GM23248 (cell line): ENCODE measurements at regions not wholly inside any gene's neighbourhood (a gene's known extent, or its start where the extent isn't known, plus 50 kb on each side); places are given as distances from the start of the nearest gene placed in this dataset.

Source experiments
- DNase-seq: peaks from one replicate; pipeline ENCODE4 v3.0.0-alpha.2; 2015
- H2AFZ ChIP-seq: fragments of 200-600 bp; sonication (generic); 2 replicates; pipeline ENCODE4 v1.6.1; 2016; ENCODE audit warnings: antibody characterized with exemption
- H3F3A ChIP-seq: fragments of 200-600 bp; sonication (generic); 2 replicates; pipeline ENCODE4 v1.6.1; 2016; ENCODE audit warnings: mild to moderate bottlenecking, antibody characterized with exemption, mixed run types; ENCODE audit not compliant: insufficient read depth
- H3K27ac ChIP-seq: fragments of 200-600 bp; sonication (generic); 2 replicates; pipeline ENCODE4 v1.5.1; 2016; ENCODE audit warnings: mild to moderate bottlenecking
- H3K27me3 ChIP-seq: fragments of 200-600 bp; sonication (generic); replicated peaks from 2 replicates; pipeline ENCODE4 v1.6.1; 2016; ENCODE audit warnings: mild to moderate bottlenecking; ENCODE audit not compliant: insufficient read depth
- H3K36me3 ChIP-seq: fragments of 200-600 bp; sonication (generic); 2 replicates; pipeline ENCODE4 v1.6.1; 2016; ENCODE audit warnings: low read depth, mild to moderate bottlenecking
- H3K4me1 ChIP-seq: fragments of 200-600 bp; sonication (generic); 2 replicates; pipeline ENCODE4 v1.6.1; 2016; ENCODE audit warnings: mild to moderate bottlenecking; ENCODE audit not compliant: insufficient read depth
- H3K4me2 ChIP-seq: fragments of 200-600 bp; sonication (generic); one replicate; pipeline ENCODE4 v1.6.1; 2016; ENCODE audit warnings: mild to moderate bottlenecking; ENCODE audit not compliant: unreplicated experiment
- H3K4me3 ChIP-seq: fragments of 200-600 bp; sonication (generic); 2 replicates; pipeline ENCODE4 v1.5.1; 2016; ENCODE audit warnings: mild to moderate bottlenecking
- H3K79me2 ChIP-seq: fragments of 200-600 bp; sonication (generic); 2 replicates; pipeline ENCODE4 v1.6.1; 2016; ENCODE audit warnings: mild to moderate bottlenecking; ENCODE audit not compliant: insufficient read depth
- H3K9ac ChIP-seq: fragments of 200-600 bp; sonication (generic); 2 replicates; pipeline ENCODE4 v1.6.1; 2016; ENCODE audit warnings: mild to moderate bottlenecking
- H3K9me2 ChIP-seq: fragments of 200-600 bp; sonication (generic); 2 replicates; pipeline ENCODE4 v1.6.1; 2016; ENCODE audit warnings: mixed run types, mild to moderate bottlenecking, moderate library complexity; ENCODE audit not compliant: insufficient read depth
- H3K9me3 ChIP-seq: fragments of 200-600 bp; sonication (generic); one replicate; pipeline ENCODE4 v1.6.1; 2017; ENCODE audit warnings: low read depth
- H4K20me1 ChIP-seq: fragments of 200-600 bp; sonication (generic); 2 replicates; pipeline ENCODE4 v1.6.0; 2016; ENCODE audit not compliant: insufficient read depth
- EZH2 ChIP-seq: fragments of 200-600 bp; sonication (generic); IDR thresholded peaks from 2 replicates; pipeline ENCODE4 v1.6.1; 2018; ENCODE audit warnings: antibody characterized with exemption, mild to moderate bottlenecking; ENCODE audit not compliant: insufficient read depth, poor library complexity, severe bottlenecking
- EZH2phosphoT487 ChIP-seq: fragments of 200-600 bp; sonication (generic); IDR thresholded peaks from 2 replicates; pipeline ENCODE4 v1.6.1; 2018; ENCODE audit warnings: antibody characterized with exemption, moderate library complexity, mild to moderate bottlenecking, low read depth; ENCODE audit not compliant: insufficient read depth
- WGBS, 2 experiments: methylation state at CpG; one replicate each; pipeline ENCODE4 v1.1.6; 2015 to 2017; ENCODE audit warnings: low lambda C conversion rate in 2 of 2, low coverage in 1 of 2; ENCODE audit errors: missing lambda C conversion rate in 2 of 2; 5-methylcytosine and 5-hydroxymethylcytosine counted together
- in situ Hi-C: fragments of 300-500 bp; cut with MboI; formaldehyde crosslinking; loops from 2 replicates; pipeline ENCODE4 v1.15.0; 2020

DNA sequence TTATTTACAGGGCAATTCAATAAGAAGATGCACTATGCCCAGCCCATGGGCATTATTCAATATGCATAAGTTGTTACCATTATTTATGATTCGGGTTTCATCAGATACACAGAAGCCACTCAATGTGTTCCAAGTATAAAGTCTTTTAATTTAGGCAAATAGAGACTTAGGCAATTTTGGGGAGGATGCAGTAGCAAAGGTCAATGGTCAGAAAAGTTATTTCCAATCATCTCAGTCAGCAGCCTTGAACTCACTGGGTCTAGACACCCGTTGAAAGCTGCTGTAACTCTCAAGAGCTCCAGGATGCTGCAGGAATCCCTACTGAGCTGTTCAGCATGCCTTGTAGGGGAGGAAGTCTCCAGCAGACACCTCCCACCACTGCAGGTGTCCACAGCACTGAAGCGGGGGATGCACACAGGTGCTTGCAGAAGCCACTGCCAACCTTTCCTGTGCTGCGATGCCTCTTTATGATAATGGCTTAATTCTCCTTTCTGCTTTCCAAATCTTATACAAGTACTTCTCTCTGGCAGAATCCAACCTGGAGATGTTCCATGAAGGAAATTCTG lies 155.0 kb upstream of the SUCLG2 start:
- H3K27ac ChIP-seq = no peak overlapping the region
- no peaks in the 10 kb centered on the region for H3K9me3 ChIP-seq
- no peak overlapping the region for H3K9ac ChIP-seq
- no peaks in the 10 kb centered on the region for H3K9me2 ChIP-seq
- no peak overlapping the region for H3K4me3 ChIP-seq
- no peaks in the 10 kb centered on the region for H3K27me3 ChIP-seq
- TF ChIP-seq EZH2 (no peak), EZH2phosphoT487 (no peak)
- H4K20me1 ChIP-seq = no peaks in the 10 kb centered on the region
- no peaks in the 10 kb centered on the region for H3F3A ChIP-seq
- no peaks in the 10 kb centered on the region for H3K4me1 ChIP-seq
- no peak overlapping the region for H2AFZ ChIP-seq
- WGBS, 2 experiments = 49 to 53% methylated on average over 4 of the region's 4 CpGs
- H3K79me2 ChIP-seq = no peaks in the 10 kb centered on the region
- no peak overlapping the region for H3K4me2 ChIP-seq
- DNase-seq = no peak
- in situ Hi-C loops = no loop called here
- H3K36me3 ChIP-seq = no peaks in the 10 kb centered on the region

DNA sequence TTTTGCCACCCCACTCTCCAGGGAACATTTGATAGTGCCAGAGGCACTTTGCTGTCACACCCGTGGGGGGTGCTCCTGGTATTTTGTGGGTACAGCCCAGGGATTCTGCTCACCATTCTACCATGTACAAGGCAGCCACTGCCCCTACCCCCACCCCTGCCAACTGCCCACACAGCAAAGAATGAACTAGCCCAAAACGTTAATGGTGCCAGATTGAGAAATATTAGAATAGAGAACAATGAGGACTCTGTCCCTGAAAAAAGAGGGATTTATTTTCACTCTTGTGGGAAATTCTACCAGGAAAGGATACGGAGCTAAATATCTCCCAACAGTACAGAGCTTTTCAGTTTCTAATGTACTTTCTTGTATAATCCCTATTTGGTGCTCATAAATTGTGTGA lies 154.5 kb upstream of the SUCLG2 start:
- H4K20me1 ChIP-seq = no peaks in the 10 kb centered on the region
- no peak overlapping the region for H3K27ac ChIP-seq
- no peak for DNase-seq
- no peak overlapping the region for H3K4me3 ChIP-seq
- no peaks in the 10 kb centered on the region for H3F3A ChIP-seq
- no peaks in the 10 kb centered on the region for H3K36me3 ChIP-seq
- H3K9ac ChIP-seq = no peak overlapping the region
- no peaks in the 10 kb centered on the region for H3K9me2 ChIP-seq
- no peak overlapping the region for H2AFZ ChIP-seq
- H3K79me2 ChIP-seq = no peaks in the 10 kb centered on the region
- H3K27me3 ChIP-seq = no peaks in the 10 kb centered on the region
- H3K4me2 ChIP-seq = no peak overlapping the region
- H3K4me1 ChIP-seq = no peaks in the 10 kb centered on the region
- in situ Hi-C loops = no loop called here
- WGBS, 2 experiments = 21 to 30% methylated on average over 3 of the region's 3 CpGs
- no peaks in the 10 kb centered on the region for H3K9me3 ChIP-seq
- TF ChIP-seq EZH2phosphoT487 = no peak
- TF ChIP-seq EZH2 = no peak

DNA sequence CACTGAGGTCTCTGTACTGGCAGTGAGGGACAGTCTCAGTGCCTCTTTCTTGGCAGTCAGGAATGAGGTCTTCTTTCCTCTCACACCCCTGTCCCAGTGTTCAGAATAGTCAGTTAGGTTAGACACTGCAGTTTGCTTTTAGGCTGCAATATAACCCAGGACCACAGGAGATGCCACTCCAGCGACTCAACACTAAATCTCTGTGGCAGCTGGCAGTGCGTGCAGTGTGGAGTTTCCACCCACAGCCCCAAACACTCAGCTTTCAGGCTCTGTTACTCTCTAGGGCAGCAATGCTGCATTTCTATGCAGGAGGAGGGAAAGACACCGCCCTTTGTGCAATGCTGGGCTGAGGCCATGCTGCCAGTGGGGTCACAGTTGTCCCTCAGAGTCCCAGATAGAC lies 150.2 kb upstream of the SUCLG2 start:
- Histone ChIP-seq H3K4me1 (no peaks in the 10 kb centered on the region), H3K9ac (no peak overlapping the region), H3K9me3 (no peaks in the 10 kb centered on the region), H3K27me3 (no peaks in the 10 kb centered on the region), H2AFZ (no peak overlapping the region), H3F3A (no peaks in the 10 kb centered on the region), H3K9me2 (no peaks in the 10 kb centered on the region), H4K20me1 (no peaks in the 10 kb centered on the region), H3K4me2 (no peak overlapping the region), H3K36me3 (no peaks in the 10 kb centered on the region), H3K79me2 (no peaks in the 10 kb centered on the region), H3K27ac (no peak overlapping the region), H3K4me3 (no peak overlapping the region)
- WGBS, 2 experiments = 49 to 55% methylated on average over 3 of the region's 3 CpGs
- in situ Hi-C loops = no loop called here
- DNase-seq = no peak
- TF ChIP-seq EZH2 (no peak), EZH2phosphoT487 (no peak)

DNA sequence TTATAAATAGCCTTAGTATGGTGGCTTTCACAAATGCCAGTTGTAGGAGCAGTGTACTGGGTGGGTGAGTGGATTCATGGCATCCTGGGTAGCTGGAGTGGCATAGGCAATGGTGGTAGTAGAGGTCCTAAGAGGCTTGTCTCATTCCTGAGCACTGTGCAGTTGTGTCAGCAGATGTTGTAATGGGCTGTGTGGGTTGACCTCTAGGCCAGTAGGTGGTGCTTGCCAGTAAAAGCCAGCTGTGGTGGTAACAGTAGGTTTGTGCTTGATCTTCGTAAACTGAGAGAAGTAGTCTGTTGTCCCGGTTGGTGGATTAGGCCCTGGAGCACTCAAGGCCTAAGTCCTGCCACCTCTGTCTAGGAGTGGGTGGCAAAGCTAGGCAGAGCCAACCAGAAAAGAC lies 149.7 kb upstream of the SUCLG2 start:
- no peak overlapping the region for H3K4me2 ChIP-seq
- no peaks in the 10 kb centered on the region for H3K9me3 ChIP-seq
- in situ Hi-C loops = no loop called here
- no peak overlapping the region for H3K27ac ChIP-seq
- no peak overlapping the region for H3K4me3 ChIP-seq
- TF ChIP-seq EZH2phosphoT487 (no peak), EZH2 (no peak)
- no peaks in the 10 kb centered on the region for H3K4me1 ChIP-seq
- no peaks in the 10 kb centered on the region for H3F3A ChIP-seq
- no peaks in the 10 kb centered on the region for H3K79me2 ChIP-seq
- 81 to 92% methylated on average over 2 of the region's 2 CpGs for WGBS, 2 experiments
- no peak for DNase-seq
- H3K27me3 ChIP-seq = no peaks in the 10 kb centered on the region
- H3K9ac ChIP-seq = no peak overlapping the region
- H4K20me1 ChIP-seq = no peaks in the 10 kb centered on the region
- no peaks in the 10 kb centered on the region for H3K36me3 ChIP-seq
- H2AFZ ChIP-seq = no peak overlapping the region
- H3K9me2 ChIP-seq = no peaks in the 10 kb centered on the region

DNA sequence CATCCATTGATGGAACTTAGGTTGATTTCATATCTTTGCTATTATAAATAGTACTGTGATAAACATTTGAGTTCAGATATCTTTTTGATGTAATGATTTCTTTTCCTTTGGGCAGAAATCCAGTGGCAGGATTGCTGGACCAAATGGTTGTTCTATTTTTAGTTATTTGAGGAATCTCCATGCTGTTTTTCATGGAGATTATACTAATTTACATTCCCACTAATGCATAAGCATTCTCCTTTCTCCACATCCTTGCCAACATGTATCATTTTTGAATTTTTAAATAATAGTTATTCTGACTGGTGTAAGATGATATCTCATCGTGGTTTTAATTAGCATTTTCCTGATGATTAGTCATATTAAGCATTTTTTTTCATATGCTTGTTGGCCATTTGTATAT lies 144.0 kb upstream of the SUCLG2 start:
- Histone ChIP-seq H3K9me3 (no peaks in the 10 kb centered on the region), H3K4me1 (no peaks in the 10 kb centered on the region), H4K20me1 (no peaks in the 10 kb centered on the region), H3K4me3 (no peak overlapping the region), H3K9me2 (no peaks in the 10 kb centered on the region), H3K27me3 (no peaks in the 10 kb centered on the region), H3K27ac (no peak overlapping the region), H3F3A (no peaks in the 10 kb centered on the region), H3K36me3 (no peaks in the 10 kb centered on the region), H3K4me2 (no peak overlapping the region), H3K9ac (no peak overlapping the region), H3K79me2 (no peaks in the 10 kb centered on the region), H2AFZ (no peak overlapping the region)
- DNase-seq = no peak
- TF ChIP-seq EZH2phosphoT487 (no peak), EZH2 (no peak)
- in situ Hi-C loops = loop anchor here (25.0 kb wide), 1 partner anchor 686 kb away; no protein-coding TSS in a partner anchor
- WGBS, 2 experiments = 8 to 10% methylated on average over 1 of the region's 1 CpG
